ENCODE measurements at regions not wholly inside any gene's neighbourhood (a gene's known extent, or its start where the extent isn't known, plus 50 kb on each side); places are given as distances from the start of the nearest gene placed in this dataset.
A peak's percentile ranks its signal among the peaks of the same experiment; 100 is the strongest.

- Histone ChIP-seq H3K27me3 (ENCODE audit: insufficient read depth, poor library complexity, severe bottlenecking) (no peaks in the 10 kb centered on the region), H3K4me3 (ENCODE audit: severe bottlenecking) (no peak overlapping the region), H3K4me1 (ENCODE audit: insufficient read depth, poor library complexity, severe bottlenecking) (peaks cover 7% of the 10 kb centered on the region), H3K27ac (ENCODE audit: poor library complexity, severe bottlenecking) (no peak overlapping the region), H3K36me3 (ENCODE audit: low read depth) (no peaks in the 10 kb centered on the region), H3K9me3 (ENCODE audit: severe bottlenecking) (no peaks in the 10 kb centered on the region)
- ATAC-seq (ENCODE audit: low read depth): no peak
- peak; percentile 42 for DNase-seq (ENCODE audit: low spot score)
- no peak for TF ChIP-seq CTCF (IDR thresholded peaks at IDR 0.05; ENCODE audit: poor library complexity, severe bottlenecking)
Observed at GRCh38 chr16:66227766-66228530, 138.5 kb upstream of the CDH5 start.

GRCh38 chr16:66226762-66227161 is 139.7 kb upstream of the CDH5 start:
- no peak for TF ChIP-seq CTCF (IDR thresholded peaks at IDR 0.05; ENCODE audit: poor library complexity, severe bottlenecking)
- no peaks in the 10 kb centered on the region for H3K9me3 ChIP-seq (ENCODE audit: severe bottlenecking)
- no peaks in the 10 kb centered on the region for H3K36me3 ChIP-seq (ENCODE audit: low read depth)
- H3K4me3 ChIP-seq (ENCODE audit: severe bottlenecking): no peak overlapping the region
- no peak for ATAC-seq (ENCODE audit: low read depth)
- H3K27ac ChIP-seq (ENCODE audit: poor library complexity, severe bottlenecking): no peak overlapping the region
- no peak for DNase-seq (ENCODE audit: low spot score)
- H3K4me1 ChIP-seq (ENCODE audit: insufficient read depth, poor library complexity, severe bottlenecking): peaks cover 7% of the 10 kb centered on the region
- H3K27me3 ChIP-seq (ENCODE audit: insufficient read depth, poor library complexity, severe bottlenecking): no peaks in the 10 kb centered on the region

- H3K9me3 ChIP-seq (ENCODE audit: severe bottlenecking): no peaks in the 10 kb centered on the region
- H3K4me1 ChIP-seq (ENCODE audit: insufficient read depth, poor library complexity, severe bottlenecking): peaks cover 7% of the 10 kb centered on the region
- no peak overlapping the region for H3K4me3 ChIP-seq (ENCODE audit: severe bottlenecking)
- H3K27me3 ChIP-seq (ENCODE audit: insufficient read depth, poor library complexity, severe bottlenecking): no peaks in the 10 kb centered on the region
- no peak for ATAC-seq (ENCODE audit: low read depth)
- DNase-seq (ENCODE audit: low spot score): no peak
- TF ChIP-seq CTCF (IDR thresholded peaks at IDR 0.05; ENCODE audit: poor library complexity, severe bottlenecking): no peak
- H3K36me3 ChIP-seq (ENCODE audit: low read depth): no peaks in the 10 kb centered on the region
- H3K27ac ChIP-seq (ENCODE audit: poor library complexity, severe bottlenecking): no peak overlapping the region
Observed at GRCh38 chr16:66225696-66226095, 140.8 kb upstream of the CDH5 start.

GRCh38 chr16:66224626-66225025 is 141.9 kb upstream of the CDH5 start:
- Histone ChIP-seq H3K4me3 (ENCODE audit: severe bottlenecking) (no peak overlapping the region), H3K27me3 (ENCODE audit: insufficient read depth, poor library complexity, severe bottlenecking) (no peaks in the 10 kb centered on the region), H3K36me3 (ENCODE audit: low read depth) (no peaks in the 10 kb centered on the region), H3K4me1 (ENCODE audit: insufficient read depth, poor library complexity, severe bottlenecking) (peaks cover 7% of the 10 kb centered on the region), H3K9me3 (ENCODE audit: severe bottlenecking) (no peaks in the 10 kb centered on the region), H3K27ac (ENCODE audit: poor library complexity, severe bottlenecking) (no peak overlapping the region)
- no peak for DNase-seq (ENCODE audit: low spot score)
- no peak for ATAC-seq (ENCODE audit: low read depth)
- TF ChIP-seq CTCF (IDR thresholded peaks at IDR 0.05; ENCODE audit: poor library complexity, severe bottlenecking): no peak

- no peaks in the 10 kb centered on the region for H3K36me3 ChIP-seq (ENCODE audit: low read depth)
- TF ChIP-seq CTCF (IDR thresholded peaks at IDR 0.05; ENCODE audit: poor library complexity, severe bottlenecking): no peak
- no peaks in the 10 kb centered on the region for H3K9me3 ChIP-seq (ENCODE audit: severe bottlenecking)
- H3K27me3 ChIP-seq (ENCODE audit: insufficient read depth, poor library complexity, severe bottlenecking): no peaks in the 10 kb centered on the region
- H3K27ac ChIP-seq (ENCODE audit: poor library complexity, severe bottlenecking): no peak overlapping the region
- no peak for DNase-seq (ENCODE audit: low spot score)
- H3K4me3 ChIP-seq (ENCODE audit: severe bottlenecking): no peak overlapping the region
- H3K4me1 ChIP-seq (ENCODE audit: insufficient read depth, poor library complexity, severe bottlenecking): peaks cover 6% of the 10 kb centered on the region
- no peak for ATAC-seq (ENCODE audit: low read depth)
Observed at GRCh38 chr16:66224186-66224585, 142.3 kb upstream of the CDH5 start.
